ENCODE measurements at regions not wholly inside any gene's neighbourhood (a gene's known extent, or its start where the extent isn't known, plus 50 kb on each side); places are given as distances from the start of the nearest gene placed in this dataset.

DNA sequence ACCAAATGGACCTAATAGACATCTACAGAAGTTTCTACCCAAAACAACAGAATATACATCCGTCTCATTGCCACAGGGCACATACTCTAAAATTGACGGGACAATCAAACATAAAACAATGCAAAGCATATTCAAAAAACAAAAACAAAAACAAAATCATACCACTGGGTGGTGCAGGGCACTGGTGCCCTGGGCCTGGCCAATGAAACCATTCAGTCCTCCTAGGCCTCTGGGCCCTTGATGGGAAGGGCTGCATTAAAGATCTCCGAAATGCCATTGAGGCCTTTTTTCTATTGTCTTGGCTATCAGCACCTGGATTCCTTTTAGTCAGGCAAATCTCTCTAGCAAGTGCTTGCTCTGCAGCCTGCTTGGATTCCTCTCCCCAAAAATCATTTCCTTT is 213.9 kb upstream of the ZCCHC13 start:
- Histone ChIP-seq H3K27ac (no peak overlapping the region), H3K27me3 (no peaks in the 10 kb centered on the region), H3K4me1 (no peaks in the 10 kb centered on the region), H3K9me3 (no peaks in the 10 kb centered on the region), H3K4me3 (no peak overlapping the region), H3K36me3 (no peaks in the 10 kb centered on the region)
- TF ChIP-seq, protein P1, sequence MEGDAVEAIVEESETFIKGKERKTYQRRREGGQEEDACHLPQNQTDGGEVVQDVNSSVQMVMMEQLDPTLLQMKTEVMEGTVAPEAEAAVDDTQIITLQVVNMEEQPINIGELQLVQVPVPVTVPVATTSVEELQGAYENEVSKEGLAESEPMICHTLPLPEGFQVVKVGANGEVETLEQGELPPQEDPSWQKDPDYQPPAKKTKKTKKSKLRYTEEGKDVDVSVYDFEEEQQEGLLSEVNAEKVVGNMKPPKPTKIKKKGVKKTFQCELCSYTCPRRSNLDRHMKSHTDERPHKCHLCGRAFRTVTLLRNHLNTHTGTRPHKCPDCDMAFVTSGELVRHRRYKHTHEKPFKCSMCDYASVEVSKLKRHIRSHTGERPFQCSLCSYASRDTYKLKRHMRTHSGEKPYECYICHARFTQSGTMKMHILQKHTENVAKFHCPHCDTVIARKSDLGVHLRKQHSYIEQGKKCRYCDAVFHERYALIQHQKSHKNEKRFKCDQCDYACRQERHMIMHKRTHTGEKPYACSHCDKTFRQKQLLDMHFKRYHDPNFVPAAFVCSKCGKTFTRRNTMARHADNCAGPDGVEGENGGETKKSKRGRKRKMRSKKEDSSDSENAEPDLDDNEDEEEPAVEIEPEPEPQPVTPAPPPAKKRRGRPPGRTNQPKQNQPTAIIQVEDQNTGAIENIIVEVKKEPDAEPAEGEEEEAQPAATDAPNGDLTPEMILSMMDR (IDR thresholded peaks at IDR 0.05): no peak
- TF ChIP-seq POLR2A (IDR thresholded peaks at IDR 0.05) (no peak), POLR2AphosphoS5 (IDR thresholded peaks at IDR 0.05; ENCODE audit: insufficient read depth in 1 of 2, low read depth in 1 of 2) (no peak)
- intact Hi-C loops (cut with DNase I): no loop called here
- DNase-seq (ENCODE audit: extremely low spot score in 2 of 2): no peak

- intact Hi-C loops (cut with DNase I): no loop called here
Measured at GRCh38 chrX:74085642-74086236, 218.2 kb upstream of the ZCCHC13 start.

GRCh38 chrX:74080165-74080564 is 223.8 kb upstream of the ZCCHC13 start:
- H3K4me3 ChIP-seq: no peak overlapping the region
- no peaks in the 10 kb centered on the region for H3K4me1 ChIP-seq
- H3K36me3 ChIP-seq: peaks cover 0 to 3% of the 10 kb centered on the region in 2 donors
- H3K9me3 ChIP-seq: no peaks in the 10 kb centered on the region
- DNase-seq (ENCODE audit: extremely low spot score in 2 of 2): no peak
- no peak for TF ChIP-seq POLR2AphosphoS5 (IDR thresholded peaks at IDR 0.05; ENCODE audit: insufficient read depth in 1 of 2, low read depth in 1 of 2)
- no peak for TF ChIP-seq POLR2A (IDR thresholded peaks at IDR 0.05)
- TF ChIP-seq, protein P1 (IDR thresholded peaks at IDR 0.05): no peak
- no peaks in the 10 kb centered on the region for H3K27me3 ChIP-seq
- H3K27ac ChIP-seq: no peak overlapping the region
- intact Hi-C loops (cut with DNase I): loop anchor here (5.0 kb wide), 1 partner anchor 1423 kb away; no protein-coding TSS in a partner anchor

More at GRCh38 chrX:74085642-74086236, 218.2 kb upstream of the ZCCHC13 start:
- TF ChIP-seq, protein P1 (IDR thresholded peaks at IDR 0.05): no peak
- TF ChIP-seq POLR2A (IDR thresholded peaks at IDR 0.05): no peak
- H3K4me3 ChIP-seq: no peak overlapping the region
- H3K27ac ChIP-seq: no peak overlapping the region
- no peaks in the 10 kb centered on the region for H3K36me3 ChIP-seq
- H3K9me3 ChIP-seq: no peaks in the 10 kb centered on the region
- no peaks in the 10 kb centered on the region for H3K4me1 ChIP-seq
- DNase-seq (ENCODE audit: extremely low spot score in 2 of 2): no peak
- H3K27me3 ChIP-seq: no peaks in the 10 kb centered on the region

DNA sequence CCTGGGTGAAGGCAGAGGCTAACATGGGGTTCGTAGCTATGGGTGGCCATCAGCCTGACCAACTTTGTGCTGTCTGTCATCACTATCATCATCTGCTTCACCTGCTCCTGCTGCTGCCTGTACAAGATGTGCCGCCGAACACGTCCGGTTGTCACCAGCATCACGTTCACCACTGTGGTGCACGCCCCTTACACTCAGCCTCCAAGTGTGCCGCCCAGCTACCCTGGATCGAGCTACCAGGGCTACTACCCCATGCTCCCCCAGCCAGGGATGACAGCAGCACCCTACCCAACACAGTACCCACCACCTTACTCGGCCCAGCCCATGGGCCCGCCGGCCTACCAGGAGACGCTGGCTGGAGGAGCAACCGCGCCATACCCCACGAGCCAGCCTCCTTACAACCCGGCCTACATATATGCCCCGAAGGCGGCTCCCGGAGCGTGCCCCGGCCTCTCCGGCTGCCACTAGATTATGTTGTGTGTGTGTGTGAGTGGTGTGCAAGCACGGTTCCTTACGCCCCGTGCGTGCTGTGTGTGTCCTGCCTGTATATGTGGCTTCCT is 213.4 kb upstream of the XIST start:
- TF ChIP-seq, protein P1 (IDR thresholded peaks at IDR 0.05): no peak
- TF ChIP-seq POLR2AphosphoS5 (IDR thresholded peaks at IDR 0.05; ENCODE audit: insufficient read depth in 1 of 2, low read depth in 1 of 2) (no peak), POLR2A (IDR thresholded peaks at IDR 0.05) (no peak)
- Histone ChIP-seq H3K4me3 (no peak overlapping the region), H3K4me1 (no peaks in the 10 kb centered on the region), H3K9me3 (no peaks in the 10 kb centered on the region), H3K36me3 (peaks cover 0 to 7% of the 10 kb centered on the region in 2 donors), H3K27me3 (no peaks in the 10 kb centered on the region), H3K27ac (no peak overlapping the region)
- no peak for DNase-seq (ENCODE audit: extremely low spot score in 2 of 2)
- intact Hi-C loops (cut with DNase I): no loop called here

DNA sequence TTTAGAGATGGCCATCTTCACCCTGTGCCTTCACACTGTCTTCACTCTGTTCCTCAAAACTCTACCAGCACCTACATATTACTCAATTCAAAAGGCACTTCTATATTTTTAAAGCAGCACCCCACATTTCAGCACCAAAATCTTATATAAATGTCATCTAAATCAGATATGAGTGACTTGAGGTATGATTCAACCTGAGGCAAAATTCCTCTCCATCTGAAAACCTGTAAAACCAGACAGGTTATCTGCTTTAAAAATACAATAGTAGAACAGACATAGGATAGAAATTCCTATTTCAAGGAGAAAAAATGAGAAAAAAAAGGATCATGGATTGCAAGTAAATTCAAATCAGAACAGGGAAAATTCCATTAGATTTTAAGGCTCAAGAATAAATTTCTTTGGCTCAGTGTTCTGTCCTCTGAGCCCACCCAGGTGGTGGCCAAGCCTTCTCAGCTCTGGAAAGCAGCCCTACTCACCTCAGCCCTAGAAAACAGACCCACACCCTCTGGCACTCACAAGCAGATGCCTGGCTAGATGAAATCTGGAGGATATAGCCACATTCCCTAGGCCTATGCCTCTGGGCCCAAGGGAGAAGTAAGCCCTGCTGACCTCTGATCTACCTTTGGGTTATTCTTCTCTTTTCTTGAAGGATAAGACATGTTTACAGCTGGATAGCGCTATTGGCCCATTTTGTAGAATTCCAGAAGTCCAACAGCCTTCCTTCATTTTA is 211.1 kb upstream of the XIST start:
- no peaks in the 10 kb centered on the region for H3K4me1 ChIP-seq
- no peak overlapping the region for H3K4me3 ChIP-seq
- no peaks in the 10 kb centered on the region for H3K9me3 ChIP-seq
- intact Hi-C loops (cut with DNase I): no loop called here
- no peak for DNase-seq (ENCODE audit: extremely low spot score in 2 of 2)
- H3K27ac ChIP-seq: no peak overlapping the region
- TF ChIP-seq, protein P1 (IDR thresholded peaks at IDR 0.05): no peak
- TF ChIP-seq POLR2A (IDR thresholded peaks at IDR 0.05) (no peak), POLR2AphosphoS5 (IDR thresholded peaks at IDR 0.05; ENCODE audit: insufficient read depth in 1 of 2, low read depth in 1 of 2) (no peak)
- no peaks in the 10 kb centered on the region for H3K27me3 ChIP-seq
- peaks cover 0 to 1% of the 10 kb centered on the region in 2 donors for H3K36me3 ChIP-seq
